Central memory CD8-positive, alpha-beta T cell (primary cell): ENCODE measurements at regions not wholly inside any gene's neighbourhood (a gene's known extent, or its start where the extent isn't known, plus 50 kb on each side); places are given as distances from the start of the nearest gene placed in this dataset.
A peak's percentile ranks its signal among the peaks of the same experiment; 100 is the strongest.

Experiments
- ATAC-seq: fragments of 150-1000 bp; cut with Tn5 transposase; replicated peaks from 2 replicates; pipeline ENCODE4 v1.10.0; 2022; ENCODE audit warnings: mild to moderate bottlenecking, moderate FRiP score, moderate number of reproducible peaks; ENCODE audit not compliant: poor library complexity, severe bottlenecking; ENCODE audit errors: extremely low read depth
- DNase-seq, 2 donors: peaks; one replicate each; pipeline ENCODE4 v3.0.0; 2021; ENCODE audit warnings: low spot score in 2 of 2
- H3K27ac Mint-ChIP-seq: one replicate; pipeline ENCODE4 v1.8.0; 2022; ENCODE audit warnings: low read depth, mild to moderate bottlenecking, moderate library complexity, mixed read lengths
- H3K27me3 Mint-ChIP-seq: one replicate; pipeline ENCODE4 v1.8.0; 2022; ENCODE audit warnings: mixed read lengths
- H3K36me3 Mint-ChIP-seq: one replicate; pipeline ENCODE4 v1.8.0; 2022; ENCODE audit warnings: mild to moderate bottlenecking, moderate library complexity, mixed read lengths; ENCODE audit not compliant: insufficient read depth
- H3K4me1 Mint-ChIP-seq: one replicate; pipeline ENCODE4 v1.8.0; 2022; ENCODE audit warnings: mixed read lengths
- H3K4me3 Mint-ChIP-seq: one replicate; pipeline ENCODE4 v1.8.0; 2022; ENCODE audit warnings: mild to moderate bottlenecking, moderate library complexity, mixed read lengths
- H3K9me3 Mint-ChIP-seq: one replicate; pipeline ENCODE4 v1.8.0; 2022; ENCODE audit warnings: mixed read lengths

- H3K4me3 Mint-ChIP-seq = peak overlapping the region; percentile 85
- peaks cover 1% of the 10 kb centered on the region for H3K27me3 Mint-ChIP-seq
- DNase-seq (peak; percentile 32 to 47), ATAC-seq (peak; percentile 96)
- peaks cover 53% of the 10 kb centered on the region for H3K4me1 Mint-ChIP-seq
- H3K9me3 Mint-ChIP-seq = no peaks in the 10 kb centered on the region
- peaks cover 4% of the 10 kb centered on the region for H3K36me3 Mint-ChIP-seq
- peak overlapping the region; percentile 81 for H3K27ac Mint-ChIP-seq
Observed at GRCh38 chr15:70535071-70535954, 228.0 kb downstream of the UACA start.

DNA sequence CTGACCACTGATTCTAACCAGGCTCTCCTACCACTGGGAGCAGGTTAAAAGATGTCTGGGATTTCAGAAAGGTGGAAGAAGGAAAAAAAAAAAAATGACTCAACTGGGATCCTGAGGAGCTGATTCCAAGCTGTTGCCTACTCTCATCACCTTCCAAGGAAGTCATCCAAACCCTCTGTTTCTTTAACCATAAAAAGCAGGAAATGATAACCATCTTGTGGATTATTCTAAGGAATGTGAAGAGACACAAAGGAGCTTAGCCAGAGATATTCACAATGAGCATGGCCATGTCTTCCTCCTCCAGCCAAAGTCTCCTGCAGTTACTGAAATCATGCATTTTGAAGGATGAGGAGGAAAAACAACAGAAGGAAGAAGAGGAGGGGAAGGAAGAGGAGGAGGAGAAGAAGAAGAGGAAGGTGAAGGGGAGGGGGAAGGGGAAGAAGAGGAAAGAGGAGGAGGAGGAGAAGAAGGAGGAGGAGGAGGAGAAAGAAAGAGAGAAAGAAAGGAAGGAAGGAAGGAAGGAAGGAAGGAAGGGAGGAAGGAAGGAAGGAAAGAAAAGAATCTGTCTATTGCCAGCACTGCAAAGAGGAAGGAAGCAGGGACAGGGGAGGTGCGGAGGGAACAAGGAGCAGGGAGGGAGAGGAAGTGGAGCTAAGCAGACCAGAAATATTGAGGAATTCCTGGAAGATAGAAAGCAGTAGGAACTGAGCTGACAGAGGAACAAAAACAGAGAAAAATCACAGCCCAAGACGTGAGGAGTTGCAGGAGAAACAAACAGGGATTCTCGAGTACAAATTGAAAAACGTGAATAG lies 229.2 kb downstream of the UACA start:
- ATAC-seq (no peak), DNase-seq (no peak)
- H3K4me1 Mint-ChIP-seq = peaks cover 59% of the 10 kb centered on the region
- H3K36me3 Mint-ChIP-seq = peaks cover 2% of the 10 kb centered on the region
- peak overlapping the region; percentile 85 for H3K4me3 Mint-ChIP-seq
- peak overlapping the region; percentile 81 for H3K27ac Mint-ChIP-seq
- H3K27me3 Mint-ChIP-seq = no peaks in the 10 kb centered on the region
- H3K9me3 Mint-ChIP-seq = no peaks in the 10 kb centered on the region

DNA sequence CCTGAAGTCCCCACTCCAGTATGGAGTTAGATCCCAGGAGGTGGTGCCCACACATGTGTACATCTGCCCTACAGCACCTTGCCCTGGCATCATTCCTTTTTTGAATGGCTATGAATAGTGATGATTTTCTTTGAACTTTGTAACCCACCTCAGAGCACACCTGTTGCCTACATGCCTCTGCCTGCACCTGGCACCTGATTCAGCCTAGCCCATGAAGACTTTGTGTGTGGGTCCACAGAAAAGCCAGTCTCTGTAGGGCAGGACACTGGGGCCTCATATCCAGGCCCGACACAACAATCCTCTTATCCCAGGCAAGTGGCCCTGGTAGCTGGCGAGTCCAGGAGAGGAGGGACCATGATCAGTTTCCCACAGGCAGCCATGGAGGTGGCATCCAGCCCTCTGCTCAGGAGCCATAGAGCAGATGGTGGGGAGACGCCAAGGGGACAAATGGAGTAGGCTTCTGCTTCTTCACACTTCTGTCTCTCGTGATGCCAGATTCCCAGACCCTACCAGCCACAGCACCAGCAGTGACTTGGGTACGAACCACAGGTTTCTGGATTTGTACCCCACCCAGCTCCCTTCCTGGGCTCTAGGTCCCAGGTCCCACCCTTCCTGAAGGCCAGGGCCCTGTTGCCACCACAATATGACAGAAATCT lies 230.7 kb downstream of the UACA start:
- DNase-seq (no peak), ATAC-seq (no peak)
- Mint-ChIP-seq H3K36me3 (peaks cover 2% of the 10 kb centered on the region), H3K4me1 (peaks cover 63% of the 10 kb centered on the region), H3K9me3 (peaks cover 5% of the 10 kb centered on the region), H3K27ac (no peak overlapping the region), H3K27me3 (no peaks in the 10 kb centered on the region), H3K4me3 (no peak overlapping the region)

- ATAC-seq (no peak), DNase-seq (no peak)
- H3K36me3 Mint-ChIP-seq = peaks cover 2% of the 10 kb centered on the region
- no peak overlapping the region for H3K4me3 Mint-ChIP-seq
- no peaks in the 10 kb centered on the region for H3K27me3 Mint-ChIP-seq
- no peak overlapping the region for H3K27ac Mint-ChIP-seq
- H3K4me1 Mint-ChIP-seq = peaks cover 69% of the 10 kb centered on the region
- peaks cover 5% of the 10 kb centered on the region for H3K9me3 Mint-ChIP-seq
Observed at GRCh38 chr15:70531576-70531975, 231.8 kb downstream of the UACA start.

DNA sequence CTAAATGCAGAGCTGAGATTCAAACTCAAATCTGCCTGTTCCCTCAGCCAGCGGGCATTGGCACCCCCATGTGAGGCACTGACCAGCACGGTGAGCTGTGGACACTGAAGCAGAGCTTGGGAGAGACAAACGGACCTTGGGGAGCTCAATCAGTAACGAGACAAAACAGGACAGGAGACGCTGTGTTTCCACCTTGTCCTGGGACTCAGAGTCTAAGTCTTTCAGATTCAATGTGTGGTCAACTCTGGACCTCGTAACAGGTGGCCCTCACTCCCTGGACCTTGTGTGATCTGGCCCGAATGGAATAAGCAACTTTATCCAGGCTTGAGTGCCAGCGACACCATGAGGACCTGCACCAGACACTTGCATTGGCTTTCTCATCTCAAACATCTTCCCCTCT lies 232.5 kb downstream of the UACA start:
- H3K9me3 Mint-ChIP-seq = peaks cover 5% of the 10 kb centered on the region
- peaks cover 2% of the 10 kb centered on the region for H3K36me3 Mint-ChIP-seq
- no peak overlapping the region for H3K27ac Mint-ChIP-seq
- peaks cover 69% of the 10 kb centered on the region for H3K4me1 Mint-ChIP-seq
- H3K4me3 Mint-ChIP-seq = no peak overlapping the region
- no peaks in the 10 kb centered on the region for H3K27me3 Mint-ChIP-seq
- ATAC-seq (no peak), DNase-seq (no peak)

GRCh38 chr15:70530503-70530902 lies 232.9 kb downstream of the UACA start:
- peaks cover 5% of the 10 kb centered on the region for H3K9me3 Mint-ChIP-seq
- peaks cover 2% of the 10 kb centered on the region for H3K36me3 Mint-ChIP-seq
- peaks cover 69% of the 10 kb centered on the region for H3K4me1 Mint-ChIP-seq
- H3K27me3 Mint-ChIP-seq = no peaks in the 10 kb centered on the region
- ATAC-seq (no peak), DNase-seq (no peak)
- H3K27ac Mint-ChIP-seq = peak overlapping the region; percentile 30
- no peak overlapping the region for H3K4me3 Mint-ChIP-seq

GRCh38 chr15:70530017-70530499 lies 233.3 kb downstream of the UACA start:
- peaks cover 66% of the 10 kb centered on the region for H3K4me1 Mint-ChIP-seq
- peaks cover 2% of the 10 kb centered on the region for H3K36me3 Mint-ChIP-seq
- no peak overlapping the region for H3K4me3 Mint-ChIP-seq
- H3K9me3 Mint-ChIP-seq = peaks cover 5% of the 10 kb centered on the region
- DNase-seq (no peak), ATAC-seq (no peak)
- H3K27me3 Mint-ChIP-seq = no peaks in the 10 kb centered on the region
- peak overlapping the region; percentile 30 for H3K27ac Mint-ChIP-seq

- peak overlapping the region; percentile 67 for H3K4me3 Mint-ChIP-seq
- H3K27ac Mint-ChIP-seq = peak overlapping the region; percentile 92
- peaks cover 53% of the 10 kb centered on the region for H3K4me1 Mint-ChIP-seq
- no peak for ATAC-seq
- H3K27me3 Mint-ChIP-seq = no peaks in the 10 kb centered on the region
- DNase-seq = no peak
- H3K36me3 Mint-ChIP-seq = no peaks in the 10 kb centered on the region
- H3K9me3 Mint-ChIP-seq = peaks cover 5% of the 10 kb centered on the region
Observed at GRCh38 chr15:70528816-70529215, 234.5 kb downstream of the UACA start.

- Mint-ChIP-seq H3K36me3 (no peaks in the 10 kb centered on the region), H3K4me3 (peak overlapping the region; percentile 67), H3K27ac (peak overlapping the region; percentile 92), H3K9me3 (peaks cover 5% of the 10 kb centered on the region), H3K27me3 (no peaks in the 10 kb centered on the region), H3K4me1 (peaks cover 49% of the 10 kb centered on the region)
- ATAC-seq = peak; percentile 87
- DNase-seq = peak in 1 of 2 donors; percentile 51
Observed at GRCh38 chr15:70528270-70528706, 235.1 kb downstream of the UACA start.

GRCh38 chr15:70526974-70527325 lies 236.4 kb downstream of the UACA start:
- Mint-ChIP-seq H3K27me3 (no peaks in the 10 kb centered on the region), H3K36me3 (no peaks in the 10 kb centered on the region), H3K4me3 (peak overlapping the region; percentile 33), H3K27ac (peak overlapping the region; percentile 67), H3K4me1 (peaks cover 51% of the 10 kb centered on the region), H3K9me3 (peaks cover 5% of the 10 kb centered on the region)
- no peak for DNase-seq
- no peak for ATAC-seq

GRCh38 chr15:70526221-70526973 lies 237.0 kb downstream of the UACA start:
- H3K9me3 Mint-ChIP-seq = peaks cover 5% of the 10 kb centered on the region
- no peaks in the 10 kb centered on the region for H3K36me3 Mint-ChIP-seq
- no peaks in the 10 kb centered on the region for H3K27me3 Mint-ChIP-seq
- peaks cover 51% of the 10 kb centered on the region for H3K4me1 Mint-ChIP-seq
- DNase-seq (peak in 1 of 2 donors; percentile 29), ATAC-seq (peak; percentile 53)
- peak overlapping the region; percentile 67 for H3K27ac Mint-ChIP-seq
- peak overlapping the region; percentile 33 for H3K4me3 Mint-ChIP-seq

DNA sequence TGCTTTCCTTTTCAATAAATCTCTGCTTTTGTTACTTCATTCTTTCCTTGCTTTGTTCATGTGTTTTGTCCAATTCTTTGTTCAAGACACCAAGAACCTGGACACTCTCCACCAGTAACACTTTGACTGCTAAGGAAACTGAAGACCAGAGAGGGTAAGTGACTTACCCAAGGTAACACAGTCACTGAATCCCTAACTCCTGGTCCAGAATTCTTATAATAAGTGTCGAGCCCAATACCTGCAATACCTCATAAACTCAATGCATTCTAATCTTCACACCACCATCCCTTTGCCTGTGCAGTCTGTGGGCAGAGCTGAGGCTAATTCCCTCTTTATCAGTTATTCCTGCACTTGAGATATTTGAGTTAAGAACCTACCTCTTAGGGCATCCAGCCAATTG lies 237.8 kb downstream of the UACA start:
- no peak for ATAC-seq
- Mint-ChIP-seq H3K9me3 (peaks cover 5% of the 10 kb centered on the region), H3K27ac (no peak overlapping the region), H3K4me1 (peaks cover 50% of the 10 kb centered on the region), H3K27me3 (no peaks in the 10 kb centered on the region), H3K4me3 (no peak overlapping the region), H3K36me3 (no peaks in the 10 kb centered on the region)
- DNase-seq = no peak
